Amygdala (tissue), 56 donors: ENCODE measurements at regions not wholly inside any gene's neighbourhood (a gene's known extent, or its start where the extent isn't known, plus 50 kb on each side); places are given as distances from the start of the nearest gene placed in this dataset.

ENCODE experiments used
- DNase-seq, 56 donors: peaks; one replicate each; lab custom pipeline; 2025; lab: John Stamatoyannopoulos, UW

GRCh38 chr2:199631129-199631528 lies 173.4 kb upstream of the SATB2 start:
- DNase-seq = no peak

GRCh38 chr2:199629301-199629700 lies 171.6 kb upstream of the SATB2 start:
- no peak for DNase-seq

DNA sequence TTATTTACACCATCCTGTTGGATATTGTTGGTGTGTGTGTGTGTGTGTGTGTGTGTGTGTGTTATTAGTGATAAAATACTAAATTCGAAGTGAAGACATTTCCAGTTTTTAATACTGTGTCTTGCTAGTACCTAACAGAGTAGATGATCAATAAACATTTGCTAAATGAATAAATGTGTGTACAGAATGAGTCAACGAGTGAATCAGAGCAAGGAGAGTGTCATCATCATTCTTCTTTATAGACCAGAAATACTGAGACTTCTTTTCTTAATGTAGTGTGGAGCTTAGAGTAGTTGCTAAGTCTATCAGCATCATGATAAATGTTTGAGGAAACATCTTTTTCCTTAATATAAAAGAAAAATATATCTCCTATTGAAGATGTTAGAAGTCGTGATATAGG lies 169.7 kb upstream of the SATB2 start:
- no peak for DNase-seq

DNA sequence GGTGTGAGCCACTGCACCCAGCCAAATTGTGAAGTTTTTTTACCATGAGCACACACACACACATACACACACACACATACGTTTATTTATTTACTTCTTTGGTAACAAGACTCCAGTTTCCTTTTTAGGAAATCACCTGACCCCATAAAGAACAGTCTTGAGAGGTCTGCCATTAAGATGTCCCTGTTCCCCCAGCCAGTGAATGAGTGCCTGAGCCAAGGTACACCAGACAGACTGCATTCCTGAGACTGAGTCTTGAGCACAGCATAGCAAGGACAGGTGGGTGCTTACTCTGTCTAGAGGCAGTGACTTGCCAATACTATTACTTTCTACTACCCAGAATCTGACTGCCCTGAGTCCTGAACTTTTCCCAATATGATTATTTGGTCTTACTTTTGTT lies 167.2 kb upstream of the SATB2 start:
- DNase-seq = no peak

DNA sequence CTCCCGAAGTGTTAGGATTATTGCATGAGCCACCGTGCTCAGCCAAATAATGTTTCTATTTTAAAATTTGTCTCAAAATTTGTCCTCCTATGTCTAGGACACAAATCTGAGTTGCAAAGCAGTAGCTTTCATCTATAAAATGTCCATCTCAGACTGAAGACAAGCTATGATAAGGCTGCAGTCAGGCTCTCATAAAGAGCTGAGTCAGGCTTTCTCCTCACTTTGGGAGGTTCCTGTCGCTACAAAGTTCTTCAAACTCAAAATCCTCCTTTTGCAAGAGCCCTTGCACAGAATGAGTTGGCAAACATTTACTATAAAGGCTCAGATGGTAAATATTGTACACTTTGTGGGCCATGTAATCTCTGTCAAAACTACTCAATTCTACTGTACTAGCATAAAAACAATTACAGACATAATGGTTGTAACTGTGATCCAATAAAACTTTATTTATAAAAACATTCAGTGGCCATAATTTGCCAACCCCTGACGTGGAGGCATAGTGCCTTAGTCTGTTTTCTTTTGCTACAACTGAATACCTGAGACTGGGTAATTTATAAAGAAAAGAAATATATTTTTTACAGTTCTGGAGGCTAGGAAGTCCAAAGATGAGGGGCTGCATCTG lies 154.9 kb upstream of the SATB2 start:
- no peak for DNase-seq

DNA sequence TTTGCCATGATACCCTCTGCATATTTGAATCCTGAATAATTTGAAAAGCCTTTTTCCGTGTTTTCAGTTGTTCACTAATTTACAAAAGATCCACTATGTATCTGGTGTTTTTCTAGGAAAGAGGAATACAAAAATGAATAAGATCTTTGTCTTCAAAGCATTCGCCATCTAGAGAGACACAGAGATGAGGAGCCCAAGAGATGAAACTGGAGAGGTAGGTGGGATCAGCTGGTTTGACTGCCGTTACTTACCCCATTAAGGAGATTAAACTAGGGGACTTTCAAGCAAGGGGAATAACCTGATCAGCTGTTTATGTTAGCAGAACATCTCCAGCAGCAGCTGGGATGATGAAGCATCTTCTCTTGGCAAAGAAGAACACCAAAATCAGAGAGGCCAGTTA lies 150.2 kb upstream of the SATB2 start:
- no peak for DNase-seq

DNA sequence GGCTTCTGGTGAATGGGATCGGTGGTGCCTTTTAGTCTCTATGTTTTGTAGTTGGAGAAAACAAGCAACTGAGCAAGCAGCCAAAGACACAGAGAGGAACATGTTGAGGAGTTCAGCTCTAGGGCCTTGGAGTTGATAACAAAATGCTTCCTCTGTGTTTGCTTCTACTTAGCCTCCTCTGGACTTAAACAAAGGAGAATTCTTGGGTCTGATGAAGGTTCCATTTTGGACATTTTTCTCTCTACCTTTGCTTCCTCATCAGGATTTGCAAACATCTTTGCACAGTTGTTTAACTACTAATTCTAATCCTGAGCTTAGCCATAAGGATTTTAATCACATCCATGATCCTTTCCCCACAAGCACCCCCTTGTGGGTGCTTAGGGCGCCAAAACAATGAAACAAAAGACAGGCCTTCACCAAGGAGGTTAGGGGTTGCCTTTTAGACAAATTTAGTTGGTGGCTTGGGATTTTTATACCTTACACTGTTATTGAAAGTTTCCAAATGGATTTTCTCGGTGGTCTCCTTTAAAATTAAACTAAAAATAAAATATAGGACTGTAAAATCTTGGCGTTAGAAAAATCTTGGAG lies 148.5 kb upstream of the SATB2 start:
- DNase-seq = peak in 1 of 56 donors; percentile 4

GRCh38 chr2:199603721-199604291 lies 146.1 kb upstream of the SATB2 start:
- DNase-seq = peak in 8 of 56 donors; percentile 10 to 39 (median 20)

DNA sequence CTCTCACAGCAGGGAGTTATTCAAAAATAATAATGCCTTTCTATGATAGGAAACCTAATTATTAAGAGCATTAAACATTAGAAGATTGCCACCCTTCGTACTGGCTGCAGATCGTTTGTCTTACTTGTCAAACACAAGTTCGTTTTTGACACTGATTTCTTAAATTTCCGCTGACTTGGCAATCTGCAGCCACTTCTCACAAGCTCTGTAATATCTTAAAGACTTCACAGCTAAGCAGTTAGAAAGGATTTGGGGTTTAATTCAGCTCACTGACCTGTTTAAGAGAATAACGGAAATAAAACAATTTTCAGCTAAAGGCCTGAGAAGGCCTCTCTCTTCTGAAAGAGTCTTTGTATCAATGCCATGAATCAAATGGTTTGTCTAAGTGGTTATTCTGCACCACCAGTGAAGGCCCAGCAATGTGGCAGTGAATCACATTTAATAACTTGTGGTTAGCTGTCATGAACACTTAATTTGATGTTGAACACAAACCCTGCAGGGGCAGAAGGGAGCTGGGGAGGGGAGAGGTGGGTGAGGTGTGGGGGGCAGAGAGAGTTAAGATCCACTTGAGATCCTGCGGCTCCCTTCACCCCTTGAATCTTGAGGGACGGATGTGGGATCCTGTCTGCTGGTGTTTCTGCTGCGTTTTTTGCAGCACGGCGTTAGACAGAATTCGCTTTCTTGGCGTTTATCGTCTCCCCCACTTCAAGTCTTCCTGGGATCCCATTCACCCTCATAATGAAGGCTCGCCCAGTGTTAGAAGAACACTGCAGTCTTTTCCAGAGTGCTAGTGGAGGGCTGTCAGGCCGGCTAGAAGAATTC lies 145.4 kb upstream of the SATB2 start:
- DNase-seq = peak in 12 of 56 donors; percentile 3 to 44 (median 27)

GRCh38 chr2:199602271-199602895 lies 144.6 kb upstream of the SATB2 start:
- peak in 5 of 56 donors; percentile 1 to 20 (median 15) for DNase-seq

DNA sequence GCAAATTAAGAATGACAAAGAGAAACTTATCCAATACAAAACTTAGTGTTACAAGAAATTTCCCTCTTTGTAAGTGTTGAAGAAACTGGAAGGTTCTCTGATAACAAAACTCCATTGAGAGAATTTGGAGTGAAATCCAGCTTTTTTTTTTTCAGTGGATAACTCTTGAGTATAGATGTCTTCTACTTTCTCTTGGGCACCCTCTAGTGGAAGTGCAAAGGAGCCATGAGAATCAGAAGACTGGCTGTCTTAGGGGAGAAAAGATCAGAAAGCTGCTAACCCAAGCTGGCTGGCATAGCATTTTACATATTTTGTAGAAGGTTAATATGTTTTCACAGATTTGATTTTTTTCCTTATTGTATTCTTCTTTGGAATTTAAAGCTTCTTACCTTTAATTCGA lies 138.8 kb upstream of the SATB2 start:
- DNase-seq = peak in 1 of 56 donors; percentile 15

- DNase-seq = no peak
Observed at GRCh38 chr2:199594443-199594842, 136.7 kb upstream of the SATB2 start.

DNA sequence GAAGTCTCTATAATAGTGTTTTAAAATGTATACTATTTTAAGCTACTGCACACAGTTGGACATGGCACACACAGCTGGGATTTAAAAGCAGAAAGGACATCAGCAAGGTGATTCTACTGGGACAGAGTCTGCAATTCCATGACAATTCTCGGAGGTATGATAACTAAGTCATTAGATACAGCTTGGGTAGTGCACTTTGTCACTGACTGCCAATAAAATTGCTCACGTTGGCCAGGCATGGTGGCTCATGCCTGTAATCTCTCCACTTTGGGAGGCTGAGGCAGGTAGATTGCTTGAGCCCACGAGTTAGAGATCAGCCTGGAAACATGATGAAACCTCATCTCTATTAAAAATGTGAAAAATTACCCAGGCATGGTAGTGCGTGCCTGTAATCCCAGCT lies 134.1 kb upstream of the SATB2 start:
- no peak for DNase-seq

DNA sequence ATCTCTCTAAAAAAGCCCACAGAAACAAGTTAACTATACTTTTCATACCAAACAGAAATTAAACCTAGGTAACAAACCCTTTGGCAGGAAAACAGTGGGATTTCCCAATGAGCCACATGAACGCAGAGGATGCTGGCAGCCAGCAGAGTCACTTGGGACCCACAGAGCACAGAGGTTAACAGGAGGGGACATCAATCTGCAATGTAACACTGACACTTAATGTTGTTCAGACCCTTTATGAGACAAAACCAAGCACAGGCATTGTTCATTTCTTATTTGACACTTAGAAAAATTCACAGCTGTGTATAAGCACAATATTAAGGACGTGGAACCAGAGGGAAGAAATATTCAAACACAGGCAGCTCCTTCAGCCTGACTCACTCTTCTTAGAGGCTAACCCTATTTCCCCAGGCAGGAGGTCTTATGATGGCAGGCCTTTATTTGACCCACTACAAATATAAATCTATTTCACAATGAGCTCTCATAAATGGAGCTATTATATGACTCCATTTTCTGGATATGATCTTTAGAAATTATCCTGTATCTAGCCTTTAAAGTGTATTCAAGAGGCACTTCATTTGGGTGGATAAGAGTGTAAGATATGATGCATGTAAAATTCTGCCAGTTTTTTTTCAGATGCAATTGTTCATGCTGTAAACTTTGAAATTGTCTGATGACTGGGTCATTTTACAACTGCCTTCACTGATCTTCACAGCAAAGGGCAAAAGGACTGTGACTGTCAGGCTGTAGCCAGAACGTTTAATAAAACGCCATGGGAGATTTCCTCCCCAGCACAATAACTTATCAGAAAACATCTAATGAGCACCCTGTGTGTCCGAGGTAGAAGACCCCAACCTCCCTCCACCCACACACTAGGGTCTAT lies 132.8 kb upstream of the SATB2 start:
- DNase-seq = no peak

- DNase-seq = no peak
Observed at GRCh38 chr2:199589306-199589705, 131.6 kb upstream of the SATB2 start.

DNA sequence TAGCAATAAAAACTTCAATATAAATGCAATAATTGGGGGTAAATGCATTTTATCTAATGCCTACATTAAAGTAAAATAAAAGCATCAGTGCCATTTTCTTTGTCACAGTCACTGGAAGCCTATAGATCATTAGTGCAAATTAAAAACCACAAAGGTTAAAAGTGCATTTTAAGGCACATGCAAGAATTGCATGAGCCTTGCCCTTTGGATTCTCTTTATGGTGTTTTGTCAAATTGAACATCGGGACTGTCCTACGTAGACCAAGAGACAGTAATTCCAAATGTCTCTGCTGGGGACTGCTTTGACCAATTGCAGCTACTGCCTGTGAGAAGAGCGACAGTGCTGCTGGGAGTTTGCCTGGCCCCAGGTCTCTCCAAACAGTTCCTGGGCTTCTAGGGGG lies 130.3 kb upstream of the SATB2 start:
- DNase-seq = no peak

DNA sequence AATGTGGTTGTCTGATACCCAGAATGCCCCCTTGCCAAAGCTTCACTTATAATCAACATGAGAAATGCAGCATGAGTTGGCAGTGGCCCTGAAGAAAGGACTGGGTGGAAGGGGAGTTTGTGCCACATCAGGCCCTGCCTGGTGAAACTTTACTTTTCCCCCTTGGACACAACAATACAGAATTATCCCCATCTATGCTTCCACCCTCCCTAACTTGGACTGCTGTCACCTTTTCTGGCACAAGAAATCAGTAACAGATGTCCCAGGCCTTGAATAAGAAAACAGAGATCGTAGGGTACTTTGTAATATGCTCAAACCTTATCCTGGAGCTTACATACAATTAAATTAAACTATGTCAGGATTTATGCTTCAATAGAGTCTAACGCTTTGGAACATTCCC lies 128.9 kb upstream of the SATB2 start:
- DNase-seq = no peak

- no peak for DNase-seq
Observed at GRCh38 chr2:199583676-199584075, 125.9 kb upstream of the SATB2 start.

GRCh38 chr2:199581935-199582360 lies 124.2 kb upstream of the SATB2 start:
- DNase-seq = no peak

DNA sequence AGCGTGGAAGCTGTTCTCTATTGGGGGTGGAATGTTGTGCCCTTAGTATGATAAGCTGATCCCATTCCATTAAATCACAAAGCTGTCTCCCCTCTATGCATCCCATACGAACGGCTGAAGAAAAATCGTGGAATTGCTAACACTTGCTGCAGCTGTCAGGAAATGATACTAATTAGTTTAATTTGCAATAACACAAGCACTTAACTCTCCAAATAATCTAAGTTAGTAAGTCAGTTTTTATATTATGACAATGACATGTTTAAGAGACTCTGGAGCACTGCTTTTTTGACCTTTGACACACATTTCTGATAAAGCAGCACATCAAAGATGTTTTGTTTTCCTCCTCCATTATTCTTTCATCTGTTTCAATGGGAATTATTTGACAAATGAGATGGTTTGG lies 123.7 kb upstream of the SATB2 start:
- no peak for DNase-seq
